Thoracic aorta (tissue), 2 donors: ENCODE measurements at regions not wholly inside any gene's neighbourhood (a gene's known extent, or its start where the extent isn't known, plus 50 kb on each side); places are given as distances from the start of the nearest gene placed in this dataset.

Experiments used
- ATAC-seq: fragments of 150-250 bp; one replicate; pipeline ENCODE4 v1.8.0; 2017; ENCODE audit warnings: low read depth; ENCODE audit not compliant: insufficient number of reproducible peaks, low FRiP score
- DNase-seq: peaks from one replicate; pipeline ENCODE4 v3.0.0-alpha.2; 2020; ENCODE audit warnings: low spot score
- H3K27ac ChIP-seq, 2 donors: fragments of 200-600 bp; sonication (generic); 1 replicate in 1 of 2; 2 replicates in 1 of 2; pipeline ENCODE4 v1.5.1; 2016; ENCODE audit warnings: mild to moderate bottlenecking in 2 of 2, moderate library complexity in 2 of 2
- H3K27me3 ChIP-seq: fragments of 200-600 bp; sonication (generic); replicated peaks from 2 replicates; pipeline ENCODE4 v1.6.0; 2016; ENCODE audit warnings: mild to moderate bottlenecking; ENCODE audit not compliant: insufficient read depth
- H3K36me3 ChIP-seq: fragments of 200-600 bp; sonication (generic); one replicate; pipeline ENCODE4 v1.5.1; 2016
- H3K4me1 ChIP-seq, 2 donors: fragments of 200-600 bp; sonication (generic); 1 replicate in 1 of 2; 2 replicates in 1 of 2; pipeline versions ENCODE4 v1.5.1 to v1.6.0; 2016; ENCODE audit warnings: low read depth in 2 of 2, mild to moderate bottlenecking in 1 of 2; ENCODE audit not compliant: control insufficient read depth in 1 of 2
- H3K4me3 ChIP-seq: fragments of 200-600 bp; sonication (generic); 2 replicates; pipeline ENCODE4 v1.5.1; 2016; ENCODE audit warnings: mild to moderate bottlenecking
- H3K9me3 ChIP-seq: fragments of 200-600 bp; sonication (generic); 2 replicates; pipeline ENCODE4 v1.5.1; 2016
- CTCF ChIP-seq: fragments of 200-600 bp; sonication (generic); IDR thresholded peaks from one replicate; pipeline ENCODE4 v1.5.1; 2019; ENCODE audit warnings: antibody characterized with exemption

- no peak overlapping the region for H3K4me3 ChIP-seq
- H3K27ac ChIP-seq, result no peak overlapping the region
- DNase-seq (no peak), ATAC-seq (no peak)
- H3K9me3 ChIP-seq, result no peaks in the 10 kb centered on the region
- H3K27me3 ChIP-seq, result no peaks in the 10 kb centered on the region
- H3K4me1 ChIP-seq, result no peaks in the 10 kb centered on the region
- TF ChIP-seq CTCF, result no peak
- H3K36me3 ChIP-seq, result no peaks in the 10 kb centered on the region
Observed at GRCh38 chr5:165126598-165126997, 1621.2 kb downstream of the MAT2B start.

DNA sequence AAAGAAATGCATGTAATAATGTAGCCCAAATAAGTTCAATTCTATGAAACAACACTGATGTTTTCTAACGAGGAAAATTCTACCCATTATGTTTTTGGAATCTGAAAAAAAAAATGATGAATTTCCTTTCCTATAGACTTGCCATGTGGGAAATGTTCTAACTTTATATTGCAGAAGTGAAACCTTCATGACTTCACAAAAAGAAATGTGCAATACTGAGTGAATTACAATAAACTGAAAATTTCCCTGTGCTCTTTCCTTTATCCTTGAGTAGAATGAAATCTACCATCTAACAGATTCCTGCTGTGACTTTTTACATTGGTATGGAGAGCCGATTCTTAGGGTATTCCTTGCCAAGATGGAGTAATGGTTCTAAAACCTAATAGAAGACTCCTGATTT, 1622.5 kb downstream of the MAT2B start:
- ATAC-seq (no peak), DNase-seq (no peak)
- Histone ChIP-seq H3K9me3 (no peaks in the 10 kb centered on the region), H3K4me1 (no peaks in the 10 kb centered on the region), H3K27ac (no peak overlapping the region), H3K36me3 (no peaks in the 10 kb centered on the region), H3K4me3 (no peak overlapping the region), H3K27me3 (no peaks in the 10 kb centered on the region)
- no peak for TF ChIP-seq CTCF

GRCh38 chr5:165130656-165131055, 1625.2 kb downstream of the MAT2B start:
- H3K9me3 ChIP-seq, result no peaks in the 10 kb centered on the region
- no peak overlapping the region for H3K27ac ChIP-seq
- no peak for TF ChIP-seq CTCF
- H3K36me3 ChIP-seq, result no peaks in the 10 kb centered on the region
- H3K4me1 ChIP-seq, result no peaks in the 10 kb centered on the region
- ATAC-seq (no peak), DNase-seq (no peak)
- no peaks in the 10 kb centered on the region for H3K27me3 ChIP-seq
- H3K4me3 ChIP-seq, result no peak overlapping the region

DNA sequence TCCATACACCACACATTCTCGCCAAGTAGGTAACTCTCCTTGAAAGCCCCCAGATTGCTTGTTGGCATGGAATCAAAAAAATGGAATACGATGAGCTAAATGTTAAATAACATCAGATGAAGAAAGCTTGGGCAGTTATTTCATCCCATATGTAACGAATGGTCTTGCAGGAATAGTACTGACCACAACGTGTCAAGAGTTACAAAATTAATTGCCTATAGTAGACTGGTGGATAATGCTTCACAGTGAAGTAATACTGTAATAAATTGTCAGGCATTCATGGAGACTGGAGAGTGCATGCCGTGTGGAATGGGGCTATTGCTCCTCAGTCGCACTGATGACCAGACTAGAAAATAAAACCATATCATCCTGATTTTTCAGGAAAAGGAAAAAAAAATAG, 1628.7 kb downstream of the MAT2B start:
- ATAC-seq (no peak), DNase-seq (no peak)
- H3K4me3 ChIP-seq, result no peak overlapping the region
- H3K27me3 ChIP-seq, result no peaks in the 10 kb centered on the region
- H3K36me3 ChIP-seq, result no peaks in the 10 kb centered on the region
- H3K27ac ChIP-seq, result no peak overlapping the region
- H3K9me3 ChIP-seq, result no peaks in the 10 kb centered on the region
- no peaks in the 10 kb centered on the region for H3K4me1 ChIP-seq
- no peak for TF ChIP-seq CTCF

DNA sequence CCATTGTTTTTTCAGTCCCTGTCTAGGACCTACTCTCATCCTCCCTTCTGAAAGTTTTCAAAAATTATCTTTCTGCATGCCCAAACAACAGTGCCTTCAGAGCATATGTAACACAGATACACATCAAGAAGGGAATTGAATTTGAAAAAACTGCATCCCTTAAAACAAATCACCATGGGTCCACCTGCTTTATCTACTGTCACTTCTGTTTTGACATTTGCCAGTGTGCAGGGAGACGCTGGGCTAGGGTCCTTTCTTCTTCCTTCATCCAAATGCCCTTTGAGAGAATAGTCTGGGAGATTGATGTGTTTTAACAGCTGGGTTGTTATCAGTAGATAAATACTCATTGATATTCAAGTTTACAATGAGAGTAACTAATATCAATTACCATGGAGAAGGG, 1630.1 kb downstream of the MAT2B start:
- ATAC-seq, result no peak
- no peak overlapping the region for H3K4me3 ChIP-seq
- no peak for TF ChIP-seq CTCF

More for the DNA sequence above, 1630.1 kb downstream of the MAT2B start:
- Histone ChIP-seq H3K9me3 (no peaks in the 10 kb centered on the region), H3K27me3 (no peaks in the 10 kb centered on the region), H3K36me3 (no peaks in the 10 kb centered on the region), H3K4me1 (no peaks in the 10 kb centered on the region), H3K27ac (no peak overlapping the region)
- DNase-seq, result no peak
